ENCODE measurements at regions not wholly inside any gene's neighbourhood (a gene's known extent, or its start where the extent isn't known, plus 50 kb on each side); places are given as distances from the start of the nearest gene placed in this dataset.

DNA sequence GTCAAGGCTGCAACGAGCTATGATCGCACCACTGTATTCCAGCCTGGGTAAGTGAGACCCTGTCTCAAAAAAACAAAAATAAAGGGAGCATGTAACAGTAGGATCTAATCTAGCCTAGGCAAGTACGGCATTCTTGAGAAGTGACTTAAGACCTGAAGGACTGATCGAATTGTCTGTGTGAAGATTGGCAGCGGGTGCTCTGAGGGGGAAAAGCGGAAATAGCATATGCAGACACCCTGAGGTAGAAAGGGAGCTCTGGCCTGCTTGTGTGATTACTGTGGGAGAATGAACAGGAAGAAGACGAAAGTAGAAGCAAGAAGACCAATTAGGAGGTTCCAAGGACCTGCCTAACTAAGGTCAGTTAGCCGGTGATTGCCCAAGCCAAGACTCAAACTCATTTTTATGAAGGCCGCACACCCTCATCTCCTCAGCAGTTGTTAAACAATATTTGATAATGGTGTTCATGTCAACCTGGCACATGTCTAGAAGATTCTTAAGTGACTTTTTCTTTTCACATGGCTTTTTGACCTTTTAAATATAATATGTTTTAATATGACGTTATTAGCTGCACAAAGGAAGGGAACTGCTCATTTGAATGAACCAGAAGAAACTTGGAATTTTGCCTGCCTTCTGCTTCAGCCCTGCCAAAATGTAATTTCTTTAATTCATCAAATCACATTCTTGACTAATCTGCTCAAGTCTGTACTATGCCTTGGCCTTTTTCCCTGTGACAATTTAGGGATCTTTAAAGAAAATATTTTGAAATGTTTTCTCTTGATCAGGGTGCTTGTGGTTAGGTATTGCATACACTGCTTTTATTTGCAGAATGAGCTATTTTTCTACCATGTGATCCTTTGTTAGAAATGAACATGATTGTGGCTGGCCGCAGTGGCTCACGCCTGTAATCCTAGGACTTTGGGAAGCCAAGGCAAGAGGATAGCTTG lies 289.2 kb upstream of the DMRT1 start:
- no peak for DNase-seq

DNA sequence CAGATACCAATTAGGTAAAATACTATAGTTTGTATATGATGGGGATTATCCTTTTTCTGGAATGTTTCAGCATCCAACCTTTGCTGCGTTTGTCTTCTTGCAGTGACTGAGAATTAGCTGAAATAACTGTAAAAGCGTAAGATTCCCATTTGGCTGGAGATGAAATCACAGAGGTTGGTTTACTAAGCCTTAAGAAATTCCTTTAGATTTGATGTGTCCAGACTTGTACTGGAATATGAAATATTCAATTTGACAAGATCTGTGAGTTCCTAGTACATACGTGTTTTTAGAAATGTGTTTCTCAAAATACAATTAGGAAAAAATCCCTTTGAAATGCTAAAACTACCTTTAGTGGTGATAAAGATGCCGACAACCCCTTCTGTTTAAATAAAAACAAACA lies 286.0 kb upstream of the DMRT1 start:
- no peak for DNase-seq

DNA sequence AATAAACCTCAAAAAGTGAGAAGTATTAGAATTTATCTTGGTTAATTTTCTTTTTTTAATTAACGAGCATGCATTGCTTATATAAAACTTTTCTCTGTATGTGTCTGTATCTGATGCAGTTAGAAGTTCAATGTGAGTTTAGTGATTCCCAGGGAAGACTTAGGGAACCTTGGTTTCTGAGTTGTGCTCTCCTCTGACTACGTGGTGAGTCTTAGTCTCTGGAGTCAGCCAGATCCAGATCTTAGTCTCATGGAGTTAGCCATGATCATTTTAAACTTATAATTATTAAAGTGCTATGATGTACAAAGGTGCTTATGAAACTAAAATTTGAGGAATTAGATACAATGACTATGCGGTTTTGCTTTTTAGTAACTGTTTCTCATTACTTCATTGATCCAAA lies 285.3 kb upstream of the DMRT1 start:
- DNase-seq = no peak

DNA sequence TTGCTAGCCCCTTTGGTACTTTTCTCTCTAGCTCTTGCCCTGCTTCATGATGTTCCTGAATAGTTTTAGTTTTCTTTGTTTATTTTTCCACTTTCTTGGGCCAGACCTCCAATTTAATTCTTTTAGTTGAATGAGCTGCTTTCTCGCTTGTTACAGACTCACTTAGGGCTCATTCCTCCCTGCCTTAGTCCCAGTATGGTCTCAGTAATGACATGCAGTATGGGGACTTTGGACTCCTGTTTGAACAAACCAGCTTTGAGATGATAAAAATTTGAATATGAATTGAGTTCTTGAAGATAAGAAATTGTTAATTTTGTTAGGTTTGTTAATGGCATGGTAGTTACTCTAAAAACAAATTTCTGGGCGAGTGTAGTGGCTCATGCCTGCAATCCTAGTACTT lies 284.8 kb upstream of the DMRT1 start:
- DNase-seq = no peak

DNA sequence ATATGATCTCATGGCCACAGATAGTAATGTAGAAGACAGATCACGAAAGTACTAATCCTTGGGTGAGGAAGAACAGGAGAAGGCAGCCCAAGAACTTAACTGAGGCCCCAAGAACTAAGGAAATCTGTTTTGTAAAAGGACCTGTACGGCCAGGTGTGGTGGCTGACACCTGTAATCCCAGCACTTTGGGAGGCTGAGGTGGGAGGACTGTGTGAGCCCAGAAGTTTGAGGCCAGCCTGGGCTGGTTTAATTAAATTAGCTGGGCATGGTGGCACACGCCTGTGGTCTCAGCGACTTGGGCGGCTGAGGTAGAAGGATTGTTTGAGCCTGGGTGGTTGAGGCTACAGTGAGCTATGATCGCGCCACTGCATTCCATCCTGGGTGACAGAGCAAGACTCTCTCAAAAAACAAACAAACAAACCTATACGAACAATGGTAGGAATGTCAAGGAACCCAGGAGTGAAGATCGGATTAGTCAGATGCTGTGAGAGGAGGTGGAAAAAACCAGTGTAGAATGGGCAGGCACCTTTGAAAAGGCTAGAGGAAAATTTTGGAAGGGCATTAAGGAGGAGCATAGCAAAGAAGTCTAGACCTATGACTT lies 283.8 kb upstream of the DMRT1 start:
- DNase-seq = no peak

DNA sequence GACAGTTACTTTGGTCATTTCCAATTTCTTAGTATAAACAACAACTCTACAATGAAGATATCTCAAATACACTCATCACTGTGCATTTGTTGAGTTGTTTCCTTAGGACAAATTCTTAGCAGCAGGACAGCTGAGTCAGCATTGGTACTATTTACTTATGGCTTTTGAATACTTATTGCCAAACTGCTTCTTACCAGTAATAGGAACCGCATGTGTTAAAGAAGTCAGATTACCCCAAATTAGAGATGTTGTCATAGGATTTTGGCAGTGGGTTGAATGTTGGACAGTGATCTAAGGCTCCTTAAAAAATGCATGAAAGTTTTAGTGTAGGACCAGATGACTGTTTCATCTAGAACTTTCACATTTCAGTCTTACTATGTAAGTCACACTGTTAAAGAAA lies 280.1 kb upstream of the DMRT1 start:
- DNase-seq = no peak

DNA sequence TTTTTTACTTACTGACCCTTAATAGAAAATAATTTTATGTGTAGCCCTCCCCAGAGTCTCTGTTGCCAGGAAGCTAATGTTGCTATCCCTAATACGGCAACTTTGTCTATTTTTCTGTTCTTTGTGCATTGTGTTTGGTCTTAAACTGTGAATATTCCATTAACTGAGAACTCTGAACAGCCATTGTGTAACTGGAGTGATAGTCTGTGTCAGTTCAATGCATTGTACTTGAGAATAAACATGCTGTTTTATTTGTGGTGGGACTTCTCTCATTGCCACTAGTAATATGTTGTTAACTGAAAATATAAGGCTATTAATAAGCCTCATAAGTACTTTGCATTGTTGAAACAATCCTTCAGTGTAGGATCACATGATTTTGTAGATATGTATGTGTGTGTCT lies 278.3 kb upstream of the DMRT1 start:
- DNase-seq = no peak

DNA sequence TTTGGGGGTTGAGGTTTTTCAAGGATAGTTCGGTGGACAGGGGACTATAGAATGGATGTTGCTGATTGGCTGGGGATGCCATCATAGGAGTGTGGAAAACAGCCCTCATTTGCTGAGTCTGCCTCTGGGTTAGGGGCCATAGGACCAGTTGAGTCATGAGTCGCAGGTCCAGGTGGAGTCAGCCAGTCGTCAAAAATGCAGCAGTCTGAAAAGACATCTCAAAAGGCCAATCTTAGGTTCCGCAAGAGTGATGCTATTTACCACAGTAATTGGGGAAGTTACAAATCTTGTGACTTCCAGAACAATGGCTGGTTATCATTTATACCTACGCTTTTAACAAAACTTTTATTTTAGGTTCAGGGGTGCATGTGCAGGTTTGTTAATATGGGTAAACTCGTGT lies 276.0 kb upstream of the DMRT1 start:
- DNase-seq = no peak

DNA sequence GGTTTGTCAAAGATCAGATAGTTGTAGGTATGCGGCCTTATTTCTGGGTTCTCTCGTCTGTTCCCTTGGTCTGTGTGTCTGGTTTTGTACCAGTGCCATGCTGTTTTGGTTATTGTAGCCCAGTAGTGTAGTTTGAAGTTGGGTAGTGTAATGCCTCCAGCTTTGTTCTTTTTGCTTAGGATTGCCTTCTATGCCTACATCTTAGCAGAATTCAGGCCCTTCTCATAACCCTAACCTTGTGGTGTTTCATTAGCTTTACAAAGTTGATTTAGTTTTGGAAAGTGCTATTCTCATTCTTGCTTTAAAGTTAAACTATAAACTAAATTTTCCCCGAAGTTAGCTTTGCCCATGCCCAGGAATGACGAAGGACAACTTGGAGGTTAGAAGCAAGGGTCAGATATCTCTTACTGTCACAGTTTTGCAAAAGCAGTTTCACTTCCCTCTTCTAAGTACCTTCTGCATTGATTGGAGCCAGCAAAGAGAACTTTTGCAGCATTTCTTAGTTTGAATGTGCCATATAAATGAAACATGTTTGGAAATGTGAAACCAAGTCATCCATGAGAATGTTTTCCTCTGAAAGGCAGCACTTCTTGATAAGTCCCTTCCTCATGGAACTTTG lies 274.3 kb upstream of the DMRT1 start:
- DNase-seq = no peak

DNA sequence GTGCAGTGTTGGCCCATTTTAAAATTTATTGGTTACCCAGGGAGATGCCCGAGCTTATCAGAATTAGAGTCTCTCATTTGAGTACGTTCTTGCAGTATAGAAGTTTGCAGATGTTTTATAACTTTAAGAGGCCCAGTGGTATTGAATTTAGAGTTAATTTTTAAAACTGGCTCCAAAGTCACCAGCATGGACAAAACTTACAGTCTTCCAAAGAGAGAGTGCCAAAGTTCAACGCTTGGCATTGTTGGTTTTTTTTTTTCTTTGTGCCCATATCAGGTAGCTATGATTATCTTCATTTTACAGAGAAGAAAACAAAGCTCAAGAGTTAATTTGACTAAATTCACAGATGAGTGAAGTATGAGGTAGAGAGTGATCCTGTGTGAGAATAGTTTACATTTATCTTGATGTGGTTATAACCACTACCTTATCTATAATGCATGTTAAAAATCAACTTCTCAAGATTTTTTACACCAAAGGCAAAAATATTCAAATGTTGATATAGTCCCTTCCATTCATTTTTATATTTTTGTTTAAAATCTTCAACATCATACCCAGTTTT lies 273.7 kb upstream of the DMRT1 start:
- DNase-seq = no peak

DNA sequence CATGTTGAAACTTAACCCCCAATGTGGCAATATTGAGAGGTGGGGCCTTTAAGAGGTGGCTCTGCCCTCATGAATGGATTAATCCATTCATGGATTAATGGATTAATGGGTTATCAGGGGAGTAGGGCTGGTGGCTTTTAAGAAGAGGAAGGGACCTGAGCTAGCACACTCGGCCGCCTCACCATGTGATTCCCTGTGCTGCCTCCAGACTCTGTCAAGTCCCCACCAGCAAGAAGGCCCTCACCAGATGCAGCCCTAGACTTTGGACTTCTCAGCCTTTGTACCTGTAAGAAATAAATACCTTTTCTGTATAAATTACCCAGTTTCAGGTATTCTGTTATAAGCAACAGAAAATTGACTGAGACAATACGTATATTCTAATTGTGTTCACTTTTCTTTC lies 272.2 kb upstream of the DMRT1 start:
- DNase-seq = no peak

DNA sequence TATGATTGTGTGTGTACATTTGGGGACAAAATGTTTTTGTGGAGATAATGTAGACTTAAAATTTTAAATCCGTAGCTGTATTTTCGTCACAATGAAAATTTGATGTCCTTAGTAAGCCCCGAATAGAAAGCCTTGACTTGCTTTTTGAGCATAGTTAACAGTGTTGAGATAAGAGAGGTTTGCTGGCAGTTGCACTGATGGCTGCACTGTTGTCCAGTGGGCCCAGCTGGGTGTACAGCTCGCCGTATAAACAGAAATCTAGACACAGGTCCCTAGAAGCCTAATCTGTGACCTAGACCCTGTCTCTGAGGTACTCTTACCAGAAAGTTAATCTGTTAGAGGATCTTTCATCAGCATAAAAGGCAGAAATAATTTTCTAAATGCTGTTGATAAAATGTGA lies 271.3 kb upstream of the DMRT1 start:
- DNase-seq = no peak

DNA sequence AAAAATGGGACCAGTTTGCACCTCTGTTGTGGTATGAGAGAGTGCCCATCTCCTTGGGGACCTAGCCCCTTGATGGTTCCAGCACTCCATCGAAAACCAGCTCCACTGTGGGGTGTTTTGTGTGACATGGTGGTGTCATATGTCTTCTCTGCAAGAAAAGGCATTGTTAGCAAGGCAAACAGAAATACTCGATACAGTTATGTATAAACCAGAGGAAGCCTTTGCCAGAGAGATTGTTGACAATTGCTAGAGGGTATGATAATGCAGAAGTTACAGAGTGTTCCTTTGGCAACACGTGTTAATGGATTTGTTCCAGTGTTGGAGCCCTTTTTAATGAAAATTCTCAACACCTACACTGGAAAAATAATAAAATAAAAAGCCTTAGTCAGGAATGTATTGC lies 270.4 kb upstream of the DMRT1 start:
- DNase-seq = no peak

DNA sequence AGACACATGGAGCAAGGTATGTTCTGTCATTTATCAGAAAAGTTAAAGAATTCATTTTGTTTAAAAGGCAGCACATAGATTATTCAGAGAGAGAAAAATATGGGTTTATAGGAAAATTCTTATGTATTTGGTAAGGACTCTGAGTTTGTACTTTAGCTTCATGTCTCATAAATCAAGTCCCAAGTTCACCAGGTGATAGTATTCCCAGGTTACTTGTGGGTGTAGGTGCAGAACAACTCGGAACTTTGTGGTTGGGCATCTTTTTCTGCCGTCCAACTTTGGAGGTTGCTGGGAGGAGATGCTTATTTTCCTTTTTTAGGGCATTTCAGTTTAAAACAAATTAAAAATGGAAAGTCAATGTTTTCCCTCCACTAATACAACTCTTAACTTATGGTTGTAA lies 269.8 kb upstream of the DMRT1 start:
- no peak for DNase-seq

DNA sequence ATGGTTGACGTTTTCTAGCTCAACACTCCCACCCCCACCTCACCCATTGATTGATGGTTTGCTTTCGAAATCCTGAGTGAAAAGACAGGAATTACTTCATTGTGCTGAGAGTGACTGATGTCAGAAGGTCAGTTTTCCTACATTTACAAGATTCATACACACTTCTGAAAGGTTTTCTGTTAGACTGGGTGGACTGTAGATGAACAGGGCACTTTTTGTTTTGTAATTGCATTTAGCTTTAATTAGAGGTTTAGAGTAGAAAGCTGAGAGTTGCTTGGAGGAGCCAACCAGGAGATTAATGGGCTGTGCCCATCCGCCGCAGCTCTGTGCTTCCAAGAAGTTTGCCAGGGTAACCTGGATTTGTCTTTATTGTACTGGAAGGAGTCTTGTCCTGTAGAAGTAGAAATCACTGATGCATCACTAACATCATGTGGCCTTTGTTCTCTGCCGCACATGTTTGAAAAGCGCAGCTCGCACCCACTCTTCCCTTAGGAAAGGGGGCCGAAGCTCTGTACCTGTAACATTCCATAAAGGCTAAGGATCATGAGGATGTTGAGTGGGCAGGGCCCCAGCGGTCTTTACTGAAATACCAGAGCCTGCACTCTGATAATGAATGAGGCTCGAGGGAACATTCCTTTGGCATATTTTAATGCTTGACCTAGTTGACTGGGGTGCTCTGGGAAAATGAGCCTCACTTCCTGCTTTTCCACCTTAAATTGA lies 267.6 kb upstream of the DMRT1 start:
- DNase-seq = no peak

DNA sequence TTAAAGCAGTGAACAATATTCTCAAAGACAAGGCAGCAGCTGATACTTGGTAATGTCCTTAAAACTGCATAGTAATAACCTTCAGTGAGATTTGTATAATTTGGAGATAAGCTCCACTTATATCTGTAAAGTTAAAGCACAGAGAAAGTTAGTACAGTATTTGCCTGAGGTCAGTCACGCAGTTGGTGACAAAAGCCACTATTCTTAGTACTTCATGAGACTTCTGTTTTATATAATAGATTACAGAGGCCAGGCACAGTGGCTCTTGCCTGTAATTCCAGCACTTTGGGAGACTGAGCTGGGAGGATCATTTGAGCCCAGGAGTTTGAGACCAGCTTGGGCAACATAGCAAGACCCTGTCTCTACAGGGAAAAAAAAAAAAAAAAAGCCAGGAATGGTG lies 266.4 kb upstream of the DMRT1 start:
- DNase-seq = no peak

DNA sequence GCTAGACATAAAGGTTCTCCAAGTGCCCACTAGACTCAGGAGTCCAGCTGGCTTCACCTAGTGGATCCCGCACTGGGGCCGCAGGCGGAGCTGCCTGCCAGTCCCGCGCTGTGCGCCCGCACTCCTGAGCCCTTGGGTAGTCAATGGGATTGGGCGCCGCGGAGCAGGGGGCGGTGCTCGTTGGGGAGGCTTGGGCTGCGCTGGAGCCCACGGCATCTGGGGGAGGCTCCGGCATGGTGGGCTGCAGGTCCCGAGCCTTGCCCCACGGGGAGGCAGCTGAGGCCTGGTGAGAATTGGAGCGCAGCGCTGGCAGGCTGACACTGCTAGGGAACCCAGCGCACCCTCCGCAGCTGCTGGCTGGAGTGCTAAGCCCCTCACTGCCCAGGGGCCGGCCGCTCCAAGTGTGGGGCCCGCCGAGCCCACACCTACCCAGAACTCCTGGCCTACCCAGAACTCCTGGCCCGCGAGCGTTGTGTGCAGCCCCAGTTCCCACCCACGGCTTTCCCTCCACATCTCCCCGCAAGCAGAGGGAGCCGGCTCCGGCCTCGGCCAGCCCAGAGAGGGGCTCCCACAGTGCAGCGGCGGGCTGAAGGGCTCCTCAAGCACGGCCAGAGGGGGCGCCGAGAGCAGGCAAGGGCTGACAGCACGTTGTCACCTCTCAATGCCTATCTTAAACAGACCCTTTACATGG lies 260.7 kb upstream of the DMRT1 start:
- DNase-seq = no peak

DNA sequence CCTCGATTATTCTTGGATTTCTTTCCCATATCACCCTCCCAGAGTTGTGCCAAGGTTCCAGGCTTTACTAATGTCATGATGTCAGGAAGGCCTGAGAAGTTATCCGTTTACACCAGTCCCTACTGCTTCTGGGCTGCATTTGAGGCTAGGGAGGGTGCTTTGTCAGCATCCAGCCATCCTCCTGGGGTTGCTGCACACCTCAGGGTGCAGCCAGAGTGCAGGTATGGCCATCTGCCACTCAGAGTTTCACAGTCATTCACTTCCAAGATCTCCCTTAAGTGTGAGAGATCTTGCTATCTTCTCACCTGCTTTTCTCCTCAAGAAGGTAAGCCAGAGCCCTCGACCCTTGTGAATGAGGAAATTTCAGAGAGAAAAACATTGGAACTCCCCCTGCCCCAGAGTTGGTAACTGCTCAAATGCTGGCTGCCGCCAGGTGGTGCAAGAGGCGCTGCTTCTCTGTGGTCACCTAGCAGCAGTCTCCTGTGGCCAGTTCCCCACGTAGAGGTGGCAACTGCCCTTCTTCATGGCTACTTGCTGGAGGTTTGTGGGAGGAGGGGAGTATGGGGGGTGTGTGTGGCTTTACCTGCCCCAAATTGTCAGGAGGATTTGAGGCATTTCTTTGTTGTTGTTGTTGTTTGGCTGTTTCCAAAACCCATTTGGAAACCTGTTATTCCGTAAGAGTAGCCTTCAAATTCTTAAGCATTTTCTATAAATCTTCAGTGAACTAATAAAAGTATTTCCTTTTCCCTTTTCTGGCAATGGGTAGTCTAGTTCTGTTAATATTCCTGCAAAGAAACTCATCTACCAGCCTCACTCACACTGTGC lies 259.6 kb upstream of the DMRT1 start:
- DNase-seq = no peak

DNA sequence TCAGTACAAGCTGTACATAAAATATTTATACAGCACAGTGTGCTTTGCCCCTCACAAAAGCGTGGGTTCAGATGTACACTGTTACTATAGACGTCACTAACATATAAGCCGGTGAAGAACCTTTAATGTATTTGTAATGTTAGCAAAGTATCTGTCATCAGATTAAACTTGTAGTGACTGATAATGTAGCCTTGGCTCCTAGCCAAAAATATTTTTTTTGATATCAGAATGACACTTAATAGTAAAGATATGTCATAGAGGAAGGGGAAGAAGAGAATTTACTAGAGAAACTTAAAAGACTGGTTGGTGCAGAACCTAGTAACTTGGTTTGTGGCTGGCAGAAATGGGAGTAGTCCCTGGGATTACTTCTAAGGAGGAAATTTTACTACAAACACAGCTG lies 258.7 kb upstream of the DMRT1 start:
- no peak for DNase-seq

DNA sequence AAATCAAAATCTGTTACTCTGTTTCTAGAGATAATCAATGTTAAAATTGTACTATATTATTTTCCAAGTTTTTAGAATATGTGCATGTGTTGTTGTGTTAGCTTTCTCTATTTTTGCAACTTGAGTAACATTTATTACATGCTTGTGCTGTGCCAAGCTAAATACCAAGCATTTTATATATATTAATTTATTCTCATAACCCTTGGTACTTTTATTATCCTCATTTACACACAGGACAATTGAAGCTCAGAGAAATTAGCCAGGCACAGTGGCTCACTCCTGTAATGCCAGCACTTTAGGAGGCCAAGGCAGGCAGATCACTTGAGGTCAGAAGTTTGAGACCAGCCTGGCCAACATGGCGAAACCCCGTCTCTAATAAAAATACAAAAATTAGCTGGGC lies 254.0 kb upstream of the DMRT1 start:
- no peak for DNase-seq

DNA sequence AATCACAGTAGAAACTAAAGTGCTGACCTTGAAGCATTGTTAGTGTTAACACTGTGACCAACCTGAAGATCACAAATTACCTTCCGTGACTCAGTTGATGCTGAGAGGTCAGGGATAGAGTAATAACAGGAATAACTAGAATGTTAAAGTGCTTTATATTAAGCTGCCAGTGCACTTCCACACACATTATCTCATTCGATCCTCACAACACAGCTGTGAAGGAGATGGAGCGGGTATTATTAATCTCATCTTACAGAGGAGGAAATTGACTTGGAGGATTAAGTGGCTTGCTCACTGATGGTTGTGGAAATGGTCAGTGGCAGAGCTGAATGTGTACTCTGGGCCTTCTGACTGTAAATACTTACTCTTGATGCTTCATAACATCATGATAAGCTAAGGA lies 252.5 kb upstream of the DMRT1 start:
- DNase-seq = no peak

DNA sequence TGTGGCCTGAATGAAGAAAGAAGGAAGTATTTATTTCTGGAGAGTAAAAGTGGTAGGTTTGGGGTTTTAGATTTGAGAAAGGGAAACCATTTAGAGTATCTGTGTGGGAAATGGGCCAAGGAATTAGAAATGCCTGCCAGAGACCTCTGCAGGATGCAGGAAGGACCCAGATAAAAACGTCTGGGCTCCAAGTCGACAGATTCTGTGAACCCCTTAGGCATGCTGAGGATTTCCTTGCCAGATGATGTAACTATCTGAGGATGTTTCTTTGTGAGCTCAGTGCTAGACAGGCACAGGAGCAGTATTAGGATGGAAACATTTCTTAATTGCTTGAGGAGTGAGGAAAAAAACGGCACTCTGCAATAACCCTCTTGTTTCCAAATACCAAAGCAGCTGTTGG lies 251.8 kb upstream of the DMRT1 start:
- DNase-seq = no peak
